ENCODE measurements at regions not wholly inside any gene's neighbourhood (a gene's known extent, or its start where the extent isn't known, plus 50 kb on each side); places are given as distances from the start of the nearest gene placed in this dataset.

- TF ChIP-seq, protein P1, sequence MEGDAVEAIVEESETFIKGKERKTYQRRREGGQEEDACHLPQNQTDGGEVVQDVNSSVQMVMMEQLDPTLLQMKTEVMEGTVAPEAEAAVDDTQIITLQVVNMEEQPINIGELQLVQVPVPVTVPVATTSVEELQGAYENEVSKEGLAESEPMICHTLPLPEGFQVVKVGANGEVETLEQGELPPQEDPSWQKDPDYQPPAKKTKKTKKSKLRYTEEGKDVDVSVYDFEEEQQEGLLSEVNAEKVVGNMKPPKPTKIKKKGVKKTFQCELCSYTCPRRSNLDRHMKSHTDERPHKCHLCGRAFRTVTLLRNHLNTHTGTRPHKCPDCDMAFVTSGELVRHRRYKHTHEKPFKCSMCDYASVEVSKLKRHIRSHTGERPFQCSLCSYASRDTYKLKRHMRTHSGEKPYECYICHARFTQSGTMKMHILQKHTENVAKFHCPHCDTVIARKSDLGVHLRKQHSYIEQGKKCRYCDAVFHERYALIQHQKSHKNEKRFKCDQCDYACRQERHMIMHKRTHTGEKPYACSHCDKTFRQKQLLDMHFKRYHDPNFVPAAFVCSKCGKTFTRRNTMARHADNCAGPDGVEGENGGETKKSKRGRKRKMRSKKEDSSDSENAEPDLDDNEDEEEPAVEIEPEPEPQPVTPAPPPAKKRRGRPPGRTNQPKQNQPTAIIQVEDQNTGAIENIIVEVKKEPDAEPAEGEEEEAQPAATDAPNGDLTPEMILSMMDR (IDR thresholded peaks at IDR 0.05), result no peak
- no peak for TF ChIP-seq POLR2A (IDR thresholded peaks at IDR 0.05)
These were observed 1466.3 kb downstream of the TSPY10 start for GRCh38 chrY:10993955-10994354.

Measured in esophagus squamous epithelium (tissue), 4 donors.